SK-N-SH (cell line): ENCODE measurements at regions not wholly inside any gene's neighbourhood (a gene's known extent, or its start where the extent isn't known, plus 50 kb on each side); places are given as distances from the start of the nearest gene placed in this dataset.

Source experiments
- FOXJ3 ChIP-seq: sonication (generic); formaldehyde crosslinking; IDR thresholded peaks from 2 replicates; pipeline ENCODE4 v1.5.1; 2020; ENCODE audit warnings: mild to moderate bottlenecking, missing genetic modification reagents
- RAD21 ChIP-seq: IDR thresholded peaks from 2 replicates; pipeline ENCODE4 v1.6.1; 2012; ENCODE audit warnings: mild to moderate bottlenecking, low read length
- SIN3A ChIP-seq: IDR thresholded peaks from 2 replicates; pipeline ENCODE4 v1.6.1; 2012; ENCODE audit warnings: low read depth, mild to moderate bottlenecking, low read length, moderate library complexity, borderline replicate concordance
- YY1 ChIP-seq: IDR thresholded peaks from 2 replicates; pipeline ENCODE4 v1.4.0; 2012; ENCODE audit warnings: low read depth, mild to moderate bottlenecking
- TF ChIP-seq, protein P1 (sequence below): fragments of 200-600 bp; sonication (generic); IDR thresholded peaks from 2 replicates; pipeline ENCODE4 v1.6.1; 2017; ENCODE audit warnings: antibody characterized with exemption, mild to moderate bottlenecking, moderate library complexity

DNA sequence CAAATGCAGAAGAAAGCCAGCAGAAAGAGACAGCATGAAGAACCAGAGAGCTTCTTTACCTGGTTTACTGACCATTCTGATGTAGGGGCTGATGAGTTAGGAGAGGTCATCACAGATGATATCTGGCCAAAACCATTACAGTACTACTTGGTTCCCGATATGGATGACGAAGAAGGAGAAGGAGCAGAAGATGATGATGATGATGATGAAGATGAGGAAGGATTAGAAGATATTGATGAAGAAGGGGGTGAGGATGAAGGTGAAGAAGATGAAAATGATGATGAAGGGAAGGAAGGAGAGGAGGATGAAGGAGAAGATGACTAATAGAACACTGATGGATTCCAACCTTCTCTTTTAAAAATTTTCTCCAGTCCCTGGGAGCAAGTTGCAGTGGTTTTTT is 178.2 kb upstream of the CRY1 start:
- TF ChIP-seq, protein P1, sequence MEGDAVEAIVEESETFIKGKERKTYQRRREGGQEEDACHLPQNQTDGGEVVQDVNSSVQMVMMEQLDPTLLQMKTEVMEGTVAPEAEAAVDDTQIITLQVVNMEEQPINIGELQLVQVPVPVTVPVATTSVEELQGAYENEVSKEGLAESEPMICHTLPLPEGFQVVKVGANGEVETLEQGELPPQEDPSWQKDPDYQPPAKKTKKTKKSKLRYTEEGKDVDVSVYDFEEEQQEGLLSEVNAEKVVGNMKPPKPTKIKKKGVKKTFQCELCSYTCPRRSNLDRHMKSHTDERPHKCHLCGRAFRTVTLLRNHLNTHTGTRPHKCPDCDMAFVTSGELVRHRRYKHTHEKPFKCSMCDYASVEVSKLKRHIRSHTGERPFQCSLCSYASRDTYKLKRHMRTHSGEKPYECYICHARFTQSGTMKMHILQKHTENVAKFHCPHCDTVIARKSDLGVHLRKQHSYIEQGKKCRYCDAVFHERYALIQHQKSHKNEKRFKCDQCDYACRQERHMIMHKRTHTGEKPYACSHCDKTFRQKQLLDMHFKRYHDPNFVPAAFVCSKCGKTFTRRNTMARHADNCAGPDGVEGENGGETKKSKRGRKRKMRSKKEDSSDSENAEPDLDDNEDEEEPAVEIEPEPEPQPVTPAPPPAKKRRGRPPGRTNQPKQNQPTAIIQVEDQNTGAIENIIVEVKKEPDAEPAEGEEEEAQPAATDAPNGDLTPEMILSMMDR, result no peak
- TF ChIP-seq RAD21 (no peak), SIN3A (no peak), FOXJ3 (CRISPR knock-in tag) (no peak), YY1 (no peak)
